ENCODE measurements at regions not wholly inside any gene's neighbourhood (a gene's known extent, or its start where the extent isn't known, plus 50 kb on each side); places are given as distances from the start of the nearest gene placed in this dataset.
"Not testable (repeated sequence)": the region's sequence is repeated elsewhere in the genome, so short reads cannot be mapped to it uniquely, and the experiment has no call there.

DNA sequence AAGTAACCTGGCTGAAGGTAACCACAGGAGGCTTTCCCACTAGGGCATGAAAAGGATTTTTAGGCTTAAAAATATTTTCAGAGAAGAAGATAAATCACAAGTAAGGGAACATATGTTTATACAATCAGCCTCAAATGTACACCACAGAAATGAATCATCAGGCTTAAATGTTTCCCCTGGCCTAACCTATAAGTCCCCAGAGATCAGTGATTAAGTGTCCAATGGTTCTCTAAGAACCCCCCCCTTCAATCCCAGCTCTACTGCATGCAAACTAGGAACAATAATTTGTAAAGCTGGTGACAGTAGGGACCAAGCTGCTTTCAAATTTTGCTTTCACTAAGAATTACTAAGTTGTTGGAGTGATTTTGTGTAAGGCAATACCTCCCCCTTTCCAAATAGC is 431.6 kb upstream of the LMCD1 start:
- CTCF ChIA-PET = interaction anchor here (2.0 kb wide), 1 partner anchor 270 kb away, joined by 4 read pairs; no protein-coding TSS in a partner anchor
- Histone ChIP-seq H3K27me3 (ENCODE audit: control insufficient read depth in 2 of 2, insufficient read depth in 2 of 2, low read length in 2 of 2) (no peaks in the 10 kb centered on the region), H3K27ac (ENCODE audit: insufficient read depth, low read depth, low read length) (no peak overlapping the region), H3K4me3 (replicated peaks in 1 of 3; ENCODE audit: insufficient read depth in 1 of 3, low read depth in 1 of 3, low read length in 3 of 3) (no peak overlapping the region), H4K20me1 (replicated peaks; ENCODE audit: control insufficient read depth, extremely low read depth, insufficient read depth, low read length) (no peaks in the 10 kb centered on the region), H3K36me3 (ENCODE audit: control insufficient read depth in 2 of 2, extremely low read depth in 1 of 2, insufficient read depth in 2 of 2, low read length in 2 of 2) (no peaks in the 10 kb centered on the region), H3K9me1 (replicated peaks; ENCODE audit: control insufficient read depth, extremely low read depth, insufficient read depth, low read length) (no peaks in the 10 kb centered on the region), H3K4me2 (ENCODE audit: insufficient read depth, low read length) (no peak overlapping the region), H3K4me1 (ENCODE audit: control insufficient read depth, extremely low read depth, insufficient read depth, low read length) (no peaks in the 10 kb centered on the region), H2AFZ (ENCODE audit: low read depth, low read length) (no peak overlapping the region), H3K9me3 (replicated peaks; ENCODE audit: control insufficient read depth, insufficient read depth, low read length) (no peaks in the 10 kb centered on the region), H3K9ac (replicated peaks; ENCODE audit: extremely low read depth, insufficient read depth, low read length) (no peak overlapping the region), H3K79me2 (ENCODE audit: control insufficient read depth, insufficient read depth, low read length) (no peaks in the 10 kb centered on the region)
- dilution Hi-C loops (cut with MboI; ENCODE audit: extremely low pct_ligation_motif_present, low sequenced_read_pairs) (no loop called here), intact Hi-C loops (cut with micrococcal nuclease) (no loop called here)
- POLR2A ChIA-PET = no interaction called here
- BruUV-seq (replicated peaks) = no TSS peak
- DNase-seq (ENCODE audit: low read depth, low spot score) = no peak
- no peak for FAIRE-seq
- TF ChIP-seq MYC (IDR thresholded peaks at IDR 0.05; ENCODE audit: low read depth, low read length) = no peak
- TF ChIP-seq POLR2AphosphoS5 (IDR thresholded peaks at IDR 0.05; ENCODE audit: insufficient read depth, low read depth, low read length) = no peak
- TF ChIP-seq FOS (IDR thresholded peaks at IDR 0.05; ENCODE audit: borderline replicate concordance, insufficient read depth, low read length) = no peak
- TF ChIP-seq JUN (IDR thresholded peaks at IDR 0.05; ENCODE audit: borderline replicate concordance, insufficient read depth, insufficient read length, low read depth) = no peak
- TF ChIP-seq, protein P1, sequence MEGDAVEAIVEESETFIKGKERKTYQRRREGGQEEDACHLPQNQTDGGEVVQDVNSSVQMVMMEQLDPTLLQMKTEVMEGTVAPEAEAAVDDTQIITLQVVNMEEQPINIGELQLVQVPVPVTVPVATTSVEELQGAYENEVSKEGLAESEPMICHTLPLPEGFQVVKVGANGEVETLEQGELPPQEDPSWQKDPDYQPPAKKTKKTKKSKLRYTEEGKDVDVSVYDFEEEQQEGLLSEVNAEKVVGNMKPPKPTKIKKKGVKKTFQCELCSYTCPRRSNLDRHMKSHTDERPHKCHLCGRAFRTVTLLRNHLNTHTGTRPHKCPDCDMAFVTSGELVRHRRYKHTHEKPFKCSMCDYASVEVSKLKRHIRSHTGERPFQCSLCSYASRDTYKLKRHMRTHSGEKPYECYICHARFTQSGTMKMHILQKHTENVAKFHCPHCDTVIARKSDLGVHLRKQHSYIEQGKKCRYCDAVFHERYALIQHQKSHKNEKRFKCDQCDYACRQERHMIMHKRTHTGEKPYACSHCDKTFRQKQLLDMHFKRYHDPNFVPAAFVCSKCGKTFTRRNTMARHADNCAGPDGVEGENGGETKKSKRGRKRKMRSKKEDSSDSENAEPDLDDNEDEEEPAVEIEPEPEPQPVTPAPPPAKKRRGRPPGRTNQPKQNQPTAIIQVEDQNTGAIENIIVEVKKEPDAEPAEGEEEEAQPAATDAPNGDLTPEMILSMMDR (IDR thresholded peaks at IDR 0.05; ENCODE audit: extremely low read depth in 1 of 2, insufficient read depth in 1 of 2, low read depth in 1 of 2, low read length in 2 of 2) = no peak
- no peak for TF ChIP-seq EZH2 (IDR thresholded peaks at IDR 0.05; ENCODE audit: borderline replicate concordance, low read depth, low read length, severe bottlenecking)
- TF ChIP-seq, protein P2, sequence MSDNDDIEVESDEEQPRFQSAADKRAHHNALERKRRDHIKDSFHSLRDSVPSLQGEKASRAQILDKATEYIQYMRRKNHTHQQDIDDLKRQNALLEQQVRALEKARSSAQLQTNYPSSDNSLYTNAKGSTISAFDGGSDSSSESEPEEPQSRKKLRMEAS (IDR thresholded peaks at IDR 0.05; ENCODE audit: insufficient read depth, insufficient read length) = no peak
- TF ChIP-seq GATA2 (IDR thresholded peaks at IDR 0.05; ENCODE audit: insufficient read depth, insufficient read length, low read depth, low read length) = no peak
- TF ChIP-seq POLR2A (IDR thresholded peaks at IDR 0.05; ENCODE audit: low read depth, low read length) = no peak

DNA sequence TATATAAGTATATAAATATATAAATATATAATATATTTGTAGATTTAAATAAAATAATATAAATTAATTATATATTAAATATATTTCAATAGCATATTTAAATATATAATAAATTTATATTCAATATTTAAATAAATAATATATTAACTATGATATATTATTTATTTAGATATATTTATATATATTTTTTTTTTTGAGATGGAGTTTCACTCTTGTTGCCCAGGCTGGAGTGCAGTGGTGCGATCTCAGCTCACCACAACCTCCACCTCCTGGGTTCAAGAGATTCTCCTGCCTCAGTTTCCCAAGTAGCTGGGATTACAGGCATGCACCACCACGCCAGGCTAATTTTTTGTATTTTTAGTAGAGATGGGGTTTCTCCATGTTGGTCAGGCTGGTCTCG is 426.9 kb upstream of the LMCD1 start:
- H2AFZ ChIP-seq (ENCODE audit: low read depth, low read length); H3K4me2 ChIP-seq (ENCODE audit: insufficient read depth, low read length); FAIRE-seq; H3K79me2 ChIP-seq (ENCODE audit: control insufficient read depth, insufficient read depth, low read length); H3K9me1 ChIP-seq (replicated peaks; ENCODE audit: control insufficient read depth, extremely low read depth, insufficient read depth, low read length); DNase-seq (ENCODE audit: low read depth, low spot score); H3K4me1 ChIP-seq (ENCODE audit: control insufficient read depth, extremely low read depth, insufficient read depth, low read length); H3K4me3 ChIP-seq (replicated peaks in 1 of 3; ENCODE audit: insufficient read depth in 1 of 3, low read depth in 1 of 3, low read length in 3 of 3); H3K27ac ChIP-seq (ENCODE audit: insufficient read depth, low read depth, low read length); H3K36me3 ChIP-seq (ENCODE audit: control insufficient read depth in 2 of 2, extremely low read depth in 1 of 2, insufficient read depth in 2 of 2, low read length in 2 of 2); H3K9ac ChIP-seq (replicated peaks; ENCODE audit: extremely low read depth, insufficient read depth, low read length); BruUV-seq (replicated peaks); CTCF ChIA-PET; intact Hi-C loops (cut with micrococcal nuclease); H3K27me3 ChIP-seq (ENCODE audit: control insufficient read depth in 2 of 2, insufficient read depth in 2 of 2, low read length in 2 of 2); H4K20me1 ChIP-seq (replicated peaks; ENCODE audit: control insufficient read depth, extremely low read depth, insufficient read depth, low read length); POLR2A ChIA-PET; dilution Hi-C loops (cut with MboI; ENCODE audit: extremely low pct_ligation_motif_present, low sequenced_read_pairs); H3K9me3 ChIP-seq (replicated peaks; ENCODE audit: control insufficient read depth, insufficient read depth, low read length): not testable (repeated sequence)

All from endothelial cell of umbilical vein (primary cell).